ENCODE measurements at regions not wholly inside any gene's neighbourhood (a gene's known extent, or its start where the extent isn't known, plus 50 kb on each side); places are given as distances from the start of the nearest gene placed in this dataset.
A peak's percentile ranks its signal among the peaks of the same experiment; 100 is the strongest.

GRCh38 chr16:86962259-86962658 is 354.9 kb downstream of the C16orf95 start:
- no peaks in the 10 kb centered on the region for H3K9me3 Mint-ChIP-seq
- peaks cover 13 to 16% of the 10 kb centered on the region in 2 donors for H3K27me3 Mint-ChIP-seq
- DNase-seq (ENCODE audit: low spot score) (no peak), ATAC-seq (no peak)
- H3K36me3 Mint-ChIP-seq = no peaks in the 10 kb centered on the region
- no peak overlapping the region for H3K4me3 Mint-ChIP-seq
- H3K4me1 Mint-ChIP-seq (ENCODE audit: low read depth in 2 of 2) = no peaks in the 10 kb centered on the region
- no peak overlapping the region for H3K27ac Mint-ChIP-seq

GRCh38 chr16:86962913-86963312 is 354.3 kb downstream of the C16orf95 start:
- Mint-ChIP-seq H3K27me3 (peaks cover 13 to 16% of the 10 kb centered on the region in 2 donors), H3K4me3 (no peak overlapping the region), H3K36me3 (no peaks in the 10 kb centered on the region), H3K9me3 (no peaks in the 10 kb centered on the region), H3K4me1 (ENCODE audit: low read depth in 2 of 2) (no peaks in the 10 kb centered on the region), H3K27ac (no peak overlapping the region)
- ATAC-seq (no peak), DNase-seq (ENCODE audit: low spot score) (no peak)

- Mint-ChIP-seq H3K9me3 (no peaks in the 10 kb centered on the region), H3K27ac (no peak overlapping the region), H3K4me3 (no peak overlapping the region), H3K36me3 (no peaks in the 10 kb centered on the region), H3K4me1 (ENCODE audit: low read depth in 2 of 2) (no peaks in the 10 kb centered on the region), H3K27me3 (peaks cover 11 to 13% of the 10 kb centered on the region in 2 donors)
- ATAC-seq (no peak), DNase-seq (ENCODE audit: low spot score) (no peak)
Observed at GRCh38 chr16:86963600-86964575, 353.3 kb downstream of the C16orf95 start.

GRCh38 chr16:86964796-86965241 is 352.4 kb downstream of the C16orf95 start:
- ATAC-seq = no peak
- no peak overlapping the region for H3K27ac Mint-ChIP-seq
- no peaks in the 10 kb centered on the region for H3K9me3 Mint-ChIP-seq
- H3K27me3 Mint-ChIP-seq = peaks cover 10 to 11% of the 10 kb centered on the region in 2 donors
- no peaks in the 10 kb centered on the region for H3K4me1 Mint-ChIP-seq (ENCODE audit: low read depth in 2 of 2)
- no peak overlapping the region for H3K4me3 Mint-ChIP-seq
- no peak for DNase-seq (ENCODE audit: low spot score)
- no peaks in the 10 kb centered on the region for H3K36me3 Mint-ChIP-seq

GRCh38 chr16:86965331-86965730 is 351.9 kb downstream of the C16orf95 start:
- H3K27me3 Mint-ChIP-seq = peaks cover 6 to 10% of the 10 kb centered on the region in 2 donors
- no peaks in the 10 kb centered on the region for H3K9me3 Mint-ChIP-seq
- no peak overlapping the region for H3K4me3 Mint-ChIP-seq
- ATAC-seq = no peak
- no peaks in the 10 kb centered on the region for H3K4me1 Mint-ChIP-seq (ENCODE audit: low read depth in 2 of 2)
- no peak for DNase-seq (ENCODE audit: low spot score)
- no peak overlapping the region for H3K27ac Mint-ChIP-seq
- H3K36me3 Mint-ChIP-seq = no peaks in the 10 kb centered on the region

- no peak overlapping the region for H3K27ac Mint-ChIP-seq
Observed at GRCh38 chr16:86965840-86966550, 351.2 kb downstream of the C16orf95 start.

GRCh38 chr16:86966777-86967176 is 350.4 kb downstream of the C16orf95 start:
- Mint-ChIP-seq H3K4me3 (no peak overlapping the region), H3K27ac (no peak overlapping the region), H3K9me3 (no peaks in the 10 kb centered on the region), H3K36me3 (no peaks in the 10 kb centered on the region), H3K27me3 (peaks cover 2 to 4% of the 10 kb centered on the region in 2 donors), H3K4me1 (ENCODE audit: low read depth in 2 of 2) (no peaks in the 10 kb centered on the region)
- no peak for ATAC-seq
- no peak for DNase-seq (ENCODE audit: low spot score)

More at GRCh38 chr16:86965840-86966550, 351.2 kb downstream of the C16orf95 start:
- H3K4me1 Mint-ChIP-seq (ENCODE audit: low read depth in 2 of 2) = no peaks in the 10 kb centered on the region
- H3K4me3 Mint-ChIP-seq = no peak overlapping the region
- DNase-seq (ENCODE audit: low spot score) (no peak), ATAC-seq (no peak)
- peaks cover 0 to 6% of the 10 kb centered on the region in 2 donors for H3K27me3 Mint-ChIP-seq
- H3K9me3 Mint-ChIP-seq = no peaks in the 10 kb centered on the region
- H3K36me3 Mint-ChIP-seq = no peaks in the 10 kb centered on the region

GRCh38 chr16:86968866-86969265 is 348.3 kb downstream of the C16orf95 start:
- Mint-ChIP-seq H3K27ac (no peak overlapping the region), H3K27me3 (peaks cover 3 to 19% of the 10 kb centered on the region in 2 donors), H3K36me3 (no peaks in the 10 kb centered on the region), H3K4me1 (ENCODE audit: low read depth in 2 of 2) (no peaks in the 10 kb centered on the region), H3K9me3 (no peaks in the 10 kb centered on the region), H3K4me3 (no peak overlapping the region)
- DNase-seq (ENCODE audit: low spot score) = no peak
- peak in 1 of 2 donors; percentile 8 for ATAC-seq

GRCh38 chr16:86969716-86970115 is 347.5 kb downstream of the C16orf95 start:
- Mint-ChIP-seq H3K27ac (no peak overlapping the region), H3K4me3 (no peak overlapping the region), H3K4me1 (ENCODE audit: low read depth in 2 of 2) (no peaks in the 10 kb centered on the region), H3K27me3 (peaks cover 3 to 19% of the 10 kb centered on the region in 2 donors), H3K9me3 (no peaks in the 10 kb centered on the region), H3K36me3 (no peaks in the 10 kb centered on the region)
- ATAC-seq (peak in 1 of 2 donors; percentile 20), DNase-seq (ENCODE audit: low spot score) (no peak)

GRCh38 chr16:86970279-86970678 is 346.9 kb downstream of the C16orf95 start:
- no peaks in the 10 kb centered on the region for H3K4me1 Mint-ChIP-seq (ENCODE audit: low read depth in 2 of 2)
- ATAC-seq = no peak
- no peaks in the 10 kb centered on the region for H3K36me3 Mint-ChIP-seq
- H3K4me3 Mint-ChIP-seq = no peak overlapping the region
- H3K9me3 Mint-ChIP-seq = no peaks in the 10 kb centered on the region
- DNase-seq (ENCODE audit: low spot score) = no peak
- peaks cover 3 to 19% of the 10 kb centered on the region in 2 donors for H3K27me3 Mint-ChIP-seq
- no peak overlapping the region for H3K27ac Mint-ChIP-seq

GRCh38 chr16:86970726-86971125 is 346.5 kb downstream of the C16orf95 start:
- no peak overlapping the region for H3K27ac Mint-ChIP-seq
- no peak for ATAC-seq
- H3K4me1 Mint-ChIP-seq (ENCODE audit: low read depth in 2 of 2) = no peaks in the 10 kb centered on the region
- peaks cover 0 to 19% of the 10 kb centered on the region in 2 donors for H3K27me3 Mint-ChIP-seq
- H3K4me3 Mint-ChIP-seq = no peak overlapping the region
- no peaks in the 10 kb centered on the region for H3K36me3 Mint-ChIP-seq
- DNase-seq (ENCODE audit: low spot score) = no peak
- H3K9me3 Mint-ChIP-seq = no peaks in the 10 kb centered on the region

GRCh38 chr16:86971251-86971650 is 345.9 kb downstream of the C16orf95 start:
- H3K36me3 Mint-ChIP-seq = no peaks in the 10 kb centered on the region
- no peaks in the 10 kb centered on the region for H3K4me1 Mint-ChIP-seq (ENCODE audit: low read depth in 2 of 2)

GRCh38 chr16:86974120-86974519 is 343.1 kb downstream of the C16orf95 start:
- H3K27ac Mint-ChIP-seq = no peak overlapping the region
- H3K4me1 Mint-ChIP-seq (ENCODE audit: low read depth in 2 of 2) = no peaks in the 10 kb centered on the region
- H3K9me3 Mint-ChIP-seq = no peaks in the 10 kb centered on the region
- no peaks in the 10 kb centered on the region for H3K36me3 Mint-ChIP-seq
- no peak overlapping the region for H3K4me3 Mint-ChIP-seq
- ATAC-seq (no peak), DNase-seq (ENCODE audit: low spot score) (no peak)
- H3K27me3 Mint-ChIP-seq = peaks cover 0 to 19% of the 10 kb centered on the region in 2 donors

More at GRCh38 chr16:86971251-86971650, 345.9 kb downstream of the C16orf95 start:
- ATAC-seq (no peak), DNase-seq (ENCODE audit: low spot score) (no peak)
- H3K4me3 Mint-ChIP-seq = no peak overlapping the region
- H3K9me3 Mint-ChIP-seq = no peaks in the 10 kb centered on the region
- peaks cover 0 to 19% of the 10 kb centered on the region in 2 donors for H3K27me3 Mint-ChIP-seq
- no peak overlapping the region for H3K27ac Mint-ChIP-seq

- Mint-ChIP-seq H3K4me1 (ENCODE audit: low read depth in 2 of 2) (no peaks in the 10 kb centered on the region), H3K9me3 (no peaks in the 10 kb centered on the region), H3K27me3 (peaks cover 6 to 30% of the 10 kb centered on the region in 2 donors), H3K36me3 (no peaks in the 10 kb centered on the region), H3K4me3 (no peak overlapping the region), H3K27ac (no peak overlapping the region)
- DNase-seq (ENCODE audit: low spot score) (no peak), ATAC-seq (peak in 1 of 2 donors; percentile 10)
Observed at GRCh38 chr16:86975445-86975844, 341.7 kb downstream of the C16orf95 start.

Data from natural killer cell treated with Interleukin-12 subunit alpha and Interleukin-12 subunit beta and Interleukin-15 and Interleukin-18, amount 100 ng/mL, for 72 hours (primary cell).